OCI-LY3 (cell line): ENCODE measurements at regions not wholly inside any gene's neighbourhood (a gene's known extent, or its start where the extent isn't known, plus 50 kb on each side); places are given as distances from the start of the nearest gene placed in this dataset.

ENCODE experiments used
- CTCF ChIP-seq: fragments of 200-600, 300-600 bp; sonication (generic); IDR thresholded peaks from 2 replicates; pipeline ENCODE4 v1.5.1; 2014; ENCODE audit warnings: antibody characterized with exemption, low read length, low read depth
- EZH2phosphoT487 ChIP-seq: fragments of 200-600 bp; shearing (Covaris generic); IDR thresholded peaks from 2 replicates; pipeline ENCODE4 v1.6.1; 2018; ENCODE audit warnings: antibody characterized with exemption, mixed run types, low read depth

GRCh38 chr14:97408937-97409815 lies 612.0 kb downstream of the VRK1 start:
- TF ChIP-seq CTCF (no peak), EZH2phosphoT487 (no peak)
